GM23248 (cell line): ENCODE measurements at regions not wholly inside any gene's neighbourhood (a gene's known extent, or its start where the extent isn't known, plus 50 kb on each side); places are given as distances from the start of the nearest gene placed in this dataset.

Experiments used
- DNase-seq: peaks from one replicate; pipeline ENCODE4 v3.0.0-alpha.2; 2015
- H2AFZ ChIP-seq: fragments of 200-600 bp; sonication (generic); 2 replicates; pipeline ENCODE4 v1.6.1; 2016; ENCODE audit warnings: antibody characterized with exemption
- H3F3A ChIP-seq: fragments of 200-600 bp; sonication (generic); 2 replicates; pipeline ENCODE4 v1.6.1; 2016; ENCODE audit warnings: mild to moderate bottlenecking, antibody characterized with exemption, mixed run types; ENCODE audit not compliant: insufficient read depth
- H3K27ac ChIP-seq: fragments of 200-600 bp; sonication (generic); 2 replicates; pipeline ENCODE4 v1.5.1; 2016; ENCODE audit warnings: mild to moderate bottlenecking
- H3K27me3 ChIP-seq: fragments of 200-600 bp; sonication (generic); replicated peaks from 2 replicates; pipeline ENCODE4 v1.6.1; 2016; ENCODE audit warnings: mild to moderate bottlenecking; ENCODE audit not compliant: insufficient read depth
- H3K36me3 ChIP-seq: fragments of 200-600 bp; sonication (generic); 2 replicates; pipeline ENCODE4 v1.6.1; 2016; ENCODE audit warnings: low read depth, mild to moderate bottlenecking
- H3K4me1 ChIP-seq: fragments of 200-600 bp; sonication (generic); 2 replicates; pipeline ENCODE4 v1.6.1; 2016; ENCODE audit warnings: mild to moderate bottlenecking; ENCODE audit not compliant: insufficient read depth
- H3K4me2 ChIP-seq: fragments of 200-600 bp; sonication (generic); one replicate; pipeline ENCODE4 v1.6.1; 2016; ENCODE audit warnings: mild to moderate bottlenecking; ENCODE audit not compliant: unreplicated experiment
- H3K4me3 ChIP-seq: fragments of 200-600 bp; sonication (generic); 2 replicates; pipeline ENCODE4 v1.5.1; 2016; ENCODE audit warnings: mild to moderate bottlenecking
- H3K79me2 ChIP-seq: fragments of 200-600 bp; sonication (generic); 2 replicates; pipeline ENCODE4 v1.6.1; 2016; ENCODE audit warnings: mild to moderate bottlenecking; ENCODE audit not compliant: insufficient read depth
- H3K9ac ChIP-seq: fragments of 200-600 bp; sonication (generic); 2 replicates; pipeline ENCODE4 v1.6.1; 2016; ENCODE audit warnings: mild to moderate bottlenecking
- H3K9me2 ChIP-seq: fragments of 200-600 bp; sonication (generic); 2 replicates; pipeline ENCODE4 v1.6.1; 2016; ENCODE audit warnings: mixed run types, mild to moderate bottlenecking, moderate library complexity; ENCODE audit not compliant: insufficient read depth
- H3K9me3 ChIP-seq: fragments of 200-600 bp; sonication (generic); one replicate; pipeline ENCODE4 v1.6.1; 2017; ENCODE audit warnings: low read depth
- H4K20me1 ChIP-seq: fragments of 200-600 bp; sonication (generic); 2 replicates; pipeline ENCODE4 v1.6.0; 2016; ENCODE audit not compliant: insufficient read depth
- EZH2 ChIP-seq: fragments of 200-600 bp; sonication (generic); IDR thresholded peaks from 2 replicates; pipeline ENCODE4 v1.6.1; 2018; ENCODE audit warnings: antibody characterized with exemption, mild to moderate bottlenecking; ENCODE audit not compliant: insufficient read depth, poor library complexity, severe bottlenecking
- EZH2phosphoT487 ChIP-seq: fragments of 200-600 bp; sonication (generic); IDR thresholded peaks from 2 replicates; pipeline ENCODE4 v1.6.1; 2018; ENCODE audit warnings: antibody characterized with exemption, moderate library complexity, mild to moderate bottlenecking, low read depth; ENCODE audit not compliant: insufficient read depth
- WGBS, 2 experiments: methylation state at CpG; one replicate each; pipeline ENCODE4 v1.1.6; 2015 to 2017; ENCODE audit warnings: low lambda C conversion rate in 2 of 2, low coverage in 1 of 2; ENCODE audit errors: missing lambda C conversion rate in 2 of 2; 5-methylcytosine and 5-hydroxymethylcytosine counted together
- in situ Hi-C: fragments of 300-500 bp; cut with MboI; formaldehyde crosslinking; loops from 2 replicates; pipeline ENCODE4 v1.15.0; 2020

DNA sequence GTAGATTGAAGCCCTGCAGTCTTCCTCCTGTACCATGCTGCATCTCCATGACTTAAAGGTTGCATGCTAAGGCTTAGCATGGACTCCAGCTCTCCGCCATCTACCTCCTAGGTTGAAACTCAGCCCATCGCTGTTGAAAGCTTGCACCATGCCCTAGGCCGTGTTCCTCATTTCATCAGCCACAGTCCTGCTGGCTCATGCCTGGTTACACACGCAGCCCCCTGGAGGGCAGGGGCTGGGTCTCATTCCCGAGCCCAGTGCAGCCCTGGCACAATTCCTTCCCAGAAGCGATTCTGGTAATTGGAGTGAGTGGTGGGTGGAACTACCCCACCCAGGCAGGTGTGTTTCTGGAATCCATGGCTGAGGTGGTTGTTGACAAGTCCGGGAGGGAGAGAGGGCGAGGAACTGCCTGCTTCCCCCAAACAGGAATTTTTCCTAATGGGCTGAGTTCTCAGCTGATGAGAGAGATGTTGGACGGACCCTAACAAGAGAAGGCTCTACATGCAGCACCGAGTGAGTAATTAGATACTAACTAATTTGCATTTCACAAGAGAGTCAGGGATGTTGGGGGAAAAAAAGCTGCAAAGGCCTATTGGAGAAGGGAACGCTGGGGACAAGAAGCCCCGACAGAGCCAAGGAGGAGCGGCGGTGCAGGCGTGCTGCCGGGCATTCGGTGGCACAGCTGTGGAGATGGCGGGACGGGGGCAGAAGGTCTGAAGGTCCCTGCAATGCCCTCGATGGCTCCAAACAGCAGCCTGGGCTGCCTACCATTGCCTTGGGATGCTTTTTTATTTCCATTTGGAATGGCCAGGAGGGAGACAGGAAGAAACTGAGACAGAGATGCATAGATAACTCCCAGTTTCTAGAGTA, 92.3 kb upstream of the TLE3 start:
- Histone ChIP-seq H3K4me3 (no peak overlapping the region), H3K36me3 (no peaks in the 10 kb centered on the region), H3K27me3 (no peaks in the 10 kb centered on the region), H3K27ac (no peak overlapping the region), H3F3A (no peaks in the 10 kb centered on the region), H4K20me1 (no peaks in the 10 kb centered on the region), H3K9me3 (no peaks in the 10 kb centered on the region), H3K4me2 (no peak overlapping the region), H3K9ac (no peak overlapping the region), H3K4me1 (no peaks in the 10 kb centered on the region), H3K79me2 (no peaks in the 10 kb centered on the region), H3K9me2 (no peaks in the 10 kb centered on the region), H2AFZ (no peak overlapping the region)
- 84 to 89% methylated on average over 20 of the region's 20 CpGs for WGBS, 2 experiments
- in situ Hi-C loops: no loop called here
- DNase-seq: no peak
- TF ChIP-seq EZH2 (no peak), EZH2phosphoT487 (no peak)

DNA sequence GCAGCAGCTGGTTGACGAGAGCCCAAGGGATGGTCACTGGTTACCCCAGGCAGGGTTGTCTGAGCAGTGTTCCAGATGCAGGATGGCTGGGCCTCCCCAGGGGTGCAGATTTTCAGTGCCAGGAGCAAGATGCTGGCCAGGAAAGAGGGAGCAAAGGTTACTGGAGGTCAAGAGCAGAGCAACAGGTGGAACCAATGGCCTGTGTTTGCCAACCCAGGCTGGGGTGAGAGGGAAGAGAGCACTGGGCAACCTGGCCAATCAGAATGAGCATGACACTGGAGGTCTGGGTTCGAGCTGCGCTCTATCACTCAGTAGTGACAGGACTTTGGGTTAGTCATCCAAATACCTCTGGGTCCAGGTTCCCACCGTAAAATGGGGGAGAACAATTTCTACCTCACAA, 90.6 kb upstream of the TLE3 start:
- H3K36me3 ChIP-seq: no peaks in the 10 kb centered on the region

DNA sequence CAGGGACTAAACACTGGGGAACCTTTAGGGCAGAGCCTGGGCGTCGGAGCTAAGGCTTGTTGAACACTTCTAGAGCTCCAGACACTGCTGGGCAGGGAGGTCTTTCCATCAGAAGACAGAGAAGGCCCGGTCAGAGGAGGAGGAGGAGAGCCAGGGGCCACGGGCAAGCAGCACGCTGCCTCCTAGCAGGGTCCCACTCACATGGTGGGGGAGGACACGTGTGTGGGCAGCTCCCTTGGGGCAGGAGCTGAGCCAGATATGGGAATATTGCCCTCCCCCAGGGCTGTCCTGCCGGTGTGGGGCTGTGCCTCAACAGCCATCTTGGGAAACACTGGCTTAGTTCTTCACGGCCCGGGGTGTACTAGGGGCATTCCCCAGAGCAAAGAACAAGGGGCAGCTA, 89.6 kb upstream of the TLE3 start:
- TF ChIP-seq EZH2phosphoT487 (no peak), EZH2 (no peak)
- 55 to 78% methylated on average over 7 to 9 of the region's 9 CpGs for WGBS, 2 experiments
- Histone ChIP-seq H3K4me1 (no peaks in the 10 kb centered on the region), H3K4me2 (no peak overlapping the region), H3K9ac (no peak overlapping the region), H3K79me2 (no peaks in the 10 kb centered on the region), H3K27me3 (no peaks in the 10 kb centered on the region; the same call in 1 of the 2 replicates), H3K36me3 (no peaks in the 10 kb centered on the region), H3F3A (no peaks in the 10 kb centered on the region), H3K9me2 (no peaks in the 10 kb centered on the region), H2AFZ (no peak overlapping the region), H3K27ac (no peak overlapping the region), H4K20me1 (no peaks in the 10 kb centered on the region), H3K4me3 (no peak overlapping the region), H3K9me3 (no peaks in the 10 kb centered on the region)
- in situ Hi-C loops: no loop called here
- DNase-seq: no peak

More for the DNA sequence above, 90.6 kb upstream of the TLE3 start:
- Histone ChIP-seq H3K79me2 (no peaks in the 10 kb centered on the region), H3K27ac (no peak overlapping the region), H3K4me1 (no peaks in the 10 kb centered on the region), H3K9me2 (no peaks in the 10 kb centered on the region), H3K27me3 (no peaks in the 10 kb centered on the region; the same call in 1 of the 2 replicates), H2AFZ (no peak overlapping the region), H3K9me3 (no peaks in the 10 kb centered on the region), H3F3A (no peaks in the 10 kb centered on the region), H3K4me3 (no peak overlapping the region), H4K20me1 (no peaks in the 10 kb centered on the region), H3K4me2 (no peak overlapping the region), H3K9ac (no peak overlapping the region)
- DNase-seq: no peak
- in situ Hi-C loops: no loop called here
- 88 to 94% methylated on average over 4 of the region's 4 CpGs for WGBS, 2 experiments
- TF ChIP-seq EZH2phosphoT487 (no peak), EZH2 (no peak)

DNA sequence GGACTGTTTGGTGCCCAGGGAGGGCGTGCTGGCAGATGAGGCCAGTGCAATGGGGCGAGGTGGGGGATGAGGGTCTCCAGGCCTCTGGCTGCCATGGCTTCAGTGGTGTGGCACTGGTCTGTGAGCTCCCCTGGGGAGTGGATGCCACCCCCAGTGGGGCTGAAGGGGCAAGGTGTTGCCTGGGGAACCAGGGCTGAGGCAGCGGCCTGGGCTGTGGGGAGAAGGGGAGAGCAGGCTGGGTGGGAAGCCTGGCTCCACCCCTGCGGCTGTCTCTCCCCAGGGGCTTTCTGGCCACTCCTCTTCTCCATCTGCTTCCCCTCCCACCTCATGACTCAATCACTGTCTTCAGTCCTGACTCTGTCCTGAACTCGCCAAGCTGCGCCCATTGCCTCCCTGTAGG, 88.4 kb upstream of the TLE3 start:
- peaks cover 6% of the 10 kb centered on the region; the same call in 1 of the 2 replicates for H3K27me3 ChIP-seq
- H3K36me3 ChIP-seq: no peaks in the 10 kb centered on the region
- TF ChIP-seq EZH2 (no peak), EZH2phosphoT487 (no peak)
- in situ Hi-C loops: no loop called here
- no peak overlapping the region for H3K9ac ChIP-seq
- no peaks in the 10 kb centered on the region for H3K79me2 ChIP-seq
- no peak overlapping the region for H3K27ac ChIP-seq
- H4K20me1 ChIP-seq: no peaks in the 10 kb centered on the region
- DNase-seq: no peak
- H3K4me2 ChIP-seq: no peak overlapping the region
- no peaks in the 10 kb centered on the region for H3K9me3 ChIP-seq
- H3K4me1 ChIP-seq: no peaks in the 10 kb centered on the region
- no peaks in the 10 kb centered on the region for H3F3A ChIP-seq
- no peaks in the 10 kb centered on the region for H3K9me2 ChIP-seq
- H2AFZ ChIP-seq: no peak overlapping the region
- H3K4me3 ChIP-seq: no peak overlapping the region
- 84 to 91% methylated on average over 6 of the region's 6 CpGs for WGBS, 2 experiments
